Endodermal cell (in vitro differentiated cells): ENCODE measurements at regions not wholly inside any gene's neighbourhood (a gene's known extent, or its start where the extent isn't known, plus 50 kb on each side); places are given as distances from the start of the nearest gene placed in this dataset.

Experiments used
- DNase-seq: peaks from one replicate; pipeline ENCODE4 v3.0.0-alpha.2; 2017
- H3K27ac ChIP-seq: 2 replicates; pipeline ENCODE4 v1.5.1; 2013; ENCODE audit warnings: mild to moderate bottlenecking, low read depth, low read length, moderate library complexity
- H3K27me3 ChIP-seq: 2 replicates; pipeline ENCODE4 v1.6.1; 2013; ENCODE audit warnings: mild to moderate bottlenecking, low read length, moderate library complexity; ENCODE audit not compliant: insufficient read depth, control insufficient read depth, poor library complexity, severe bottlenecking
- H3K36me3 ChIP-seq: 2 replicates; pipeline ENCODE4 v1.7.0; 2013; ENCODE audit warnings: mild to moderate bottlenecking, low read length, moderate library complexity; ENCODE audit not compliant: control insufficient read depth, insufficient read depth
- H3K4me1 ChIP-seq: one replicate; pipeline ENCODE4 v1.7.0; 2013; ENCODE audit warnings: low read length; ENCODE audit not compliant: control insufficient read depth, insufficient read depth
- H3K4me3 ChIP-seq: 2 replicates; pipeline ENCODE4 v1.5.1; 2013; ENCODE audit warnings: mild to moderate bottlenecking, low read length, moderate library complexity
- H3K9ac ChIP-seq: 2 replicates; pipeline ENCODE4 v1.6.1; 2013; ENCODE audit warnings: mild to moderate bottlenecking, low read length, moderate library complexity; ENCODE audit not compliant: poor library complexity, severe bottlenecking; ENCODE audit errors: extremely low read depth
- H3K9me3 ChIP-seq: 2 replicates; pipeline ENCODE4 v1.6.1; 2013; ENCODE audit warnings: mild to moderate bottlenecking, low read length, moderate library complexity; ENCODE audit not compliant: control insufficient read depth
- H3K27ac Mint-ChIP-seq: 2 replicates; pipeline ENCODE4 v1.8.0; 2020; ENCODE audit warnings: mixed read lengths
- H3K27me3 Mint-ChIP-seq: 2 replicates; pipeline ENCODE4 v1.8.0; 2021; ENCODE audit warnings: mild to moderate bottlenecking, mixed read lengths; ENCODE audit not compliant: insufficient read depth
- H3K36me3 Mint-ChIP-seq: 2 replicates; pipeline ENCODE4 v1.8.0; 2020; ENCODE audit warnings: low read depth, mixed read lengths
- H3K4me1 Mint-ChIP-seq: 2 replicates; pipeline ENCODE4 v1.8.0; 2020; ENCODE audit warnings: mixed read lengths
- H3K4me3 Mint-ChIP-seq: 2 replicates; pipeline ENCODE4 v1.8.0; 2020; ENCODE audit warnings: mild to moderate bottlenecking, moderate library complexity, mixed read lengths
- H3K9me3 Mint-ChIP-seq: 2 replicates; pipeline ENCODE4 v1.8.0; 2020; ENCODE audit warnings: mild to moderate bottlenecking, mixed read lengths
- CTCF ChIP-seq: fragments of 200-600 bp; sonication (generic); conservative IDR thresholded peaks from 2 replicates; pipeline ENCODE4 v1.5.0; 2021; ENCODE audit warnings: antibody characterized with exemption, mild to moderate bottlenecking
- WGBS, 2 experiments: methylation state at CpG; one replicate each; pipeline versions ENCODE4 v1.1.5 to v1.1.7; 2013; ENCODE audit warnings: missing lambda C conversion rate in 2 of 2, mixed read lengths in 1 of 2; ENCODE audit not compliant: insufficient coverage in 1 of 2, insufficient read length in 1 of 2; 5-methylcytosine and 5-hydroxymethylcytosine counted together

DNA sequence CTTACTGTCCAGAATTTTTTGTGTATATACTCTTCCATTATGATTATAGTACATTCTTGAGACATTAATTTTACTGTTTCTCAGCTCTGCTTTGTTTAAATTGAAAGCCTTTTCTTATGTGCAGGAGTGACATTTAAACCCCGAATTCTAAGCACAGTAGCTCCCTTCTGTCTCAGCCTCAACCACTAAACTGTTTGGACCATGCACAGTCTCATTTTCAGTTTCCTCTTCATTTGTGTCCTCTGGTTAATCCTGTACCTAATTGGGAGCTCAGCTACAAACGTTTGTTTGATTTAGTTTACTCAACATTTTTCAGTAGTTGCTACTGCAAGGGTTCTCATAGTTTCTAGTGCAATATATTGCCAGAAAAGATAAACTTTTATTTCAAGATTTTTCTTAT is 206.3 kb downstream of the SLITRK5 start:
- 95 to 100% methylated on average over 1 to 2 of the region's 2 CpGs for WGBS, 2 experiments
- H3K27me3 ChIP-seq = no peaks in the 10 kb centered on the region

DNA sequence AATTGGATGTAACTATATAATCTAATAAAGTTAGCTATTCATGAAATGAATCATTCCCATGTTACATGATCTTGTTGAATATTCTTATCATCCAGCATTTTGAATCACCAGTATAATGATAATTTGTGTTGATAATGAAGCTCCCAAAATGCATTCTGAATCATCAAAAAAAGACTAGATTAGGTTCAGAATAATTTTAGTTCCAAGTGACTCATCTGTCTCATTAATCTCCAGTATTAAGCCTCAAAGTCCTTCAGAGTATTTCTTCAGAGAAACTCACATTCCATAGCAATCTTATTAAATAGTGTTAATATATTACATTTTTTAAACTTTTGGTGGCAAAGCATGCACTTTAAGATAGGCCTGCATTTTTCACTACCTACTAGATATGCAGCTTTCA is 207.5 kb downstream of the SLITRK5 start:
- no peak overlapping the region for H3K9ac ChIP-seq
- Mint-ChIP-seq H3K4me1 (no peaks in the 10 kb centered on the region), H3K27ac (no peak overlapping the region), H3K27me3 (no peaks in the 10 kb centered on the region), H3K4me3 (no peak overlapping the region), H3K9me3 (no peaks in the 10 kb centered on the region), H3K36me3 (no peaks in the 10 kb centered on the region)
- DNase-seq = no peak
- H3K4me3 ChIP-seq = no peak overlapping the region
- H3K9me3 ChIP-seq = no peaks in the 10 kb centered on the region
- no peaks in the 10 kb centered on the region for H3K36me3 ChIP-seq
- TF ChIP-seq CTCF = no peak
- H3K4me1 ChIP-seq = no peaks in the 10 kb centered on the region
- no peak overlapping the region for H3K27ac ChIP-seq
- H3K27me3 ChIP-seq = no peaks in the 10 kb centered on the region

More for the DNA sequence above, 206.3 kb downstream of the SLITRK5 start:
- Histone ChIP-seq H3K9ac (no peak overlapping the region), H3K9me3 (no peaks in the 10 kb centered on the region), H3K27ac (no peak overlapping the region), H3K4me3 (no peak overlapping the region), H3K36me3 (no peaks in the 10 kb centered on the region), H3K4me1 (no peaks in the 10 kb centered on the region)
- no peak for TF ChIP-seq CTCF
- Mint-ChIP-seq H3K4me3 (no peak overlapping the region), H3K27me3 (no peaks in the 10 kb centered on the region), H3K4me1 (no peaks in the 10 kb centered on the region), H3K36me3 (no peaks in the 10 kb centered on the region), H3K27ac (no peak overlapping the region), H3K9me3 (no peaks in the 10 kb centered on the region)
- DNase-seq = no peak

DNA sequence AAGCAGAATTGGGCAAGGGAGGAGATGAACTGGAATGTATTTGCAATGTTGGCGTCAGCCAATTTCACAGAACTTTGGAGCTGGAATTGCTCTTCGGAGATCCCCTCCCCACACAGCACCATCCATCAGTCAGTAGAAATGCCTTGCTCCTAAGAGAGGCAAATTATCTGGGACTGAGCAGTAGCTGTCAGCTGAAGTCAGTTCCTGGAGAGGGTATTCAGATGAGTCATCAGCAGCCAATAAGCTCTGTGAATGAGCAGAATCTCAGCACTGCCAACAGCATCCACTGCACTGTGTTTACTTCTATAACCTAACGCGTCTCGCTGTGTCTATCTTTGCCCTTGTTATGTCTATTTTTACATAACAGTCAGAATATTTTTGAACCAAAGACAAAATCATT is 213.7 kb downstream of the SLITRK5 start:
- H3K36me3 Mint-ChIP-seq = no peaks in the 10 kb centered on the region
- no peaks in the 10 kb centered on the region for H3K27me3 Mint-ChIP-seq
- H3K4me3 ChIP-seq = no peak overlapping the region
- H3K9me3 ChIP-seq = no peaks in the 10 kb centered on the region
- no peaks in the 10 kb centered on the region for H3K36me3 ChIP-seq
- no peaks in the 10 kb centered on the region for H3K4me1 ChIP-seq
- H3K4me3 Mint-ChIP-seq = no peak overlapping the region
- no peak overlapping the region for H3K9ac ChIP-seq
- H3K9me3 Mint-ChIP-seq = no peaks in the 10 kb centered on the region
- 82% methylated on average over 5 of the region's 5 CpGs; no CpG with 5 or more reads in 1 of the 2 experiments for WGBS, 2 experiments
- no peak for TF ChIP-seq CTCF
- H3K27me3 ChIP-seq = no peaks in the 10 kb centered on the region
- no peak overlapping the region for H3K27ac ChIP-seq
- H3K27ac Mint-ChIP-seq = no peak overlapping the region
- DNase-seq = peak; percentile 65
- H3K4me1 Mint-ChIP-seq = no peaks in the 10 kb centered on the region
